Fibroblast of the aortic adventitia (primary cell): ENCODE measurements at regions not wholly inside any gene's neighbourhood (a gene's known extent, or its start where the extent isn't known, plus 50 kb on each side); places are given as distances from the start of the nearest gene placed in this dataset.
"Not testable (repeated sequence)": the region's sequence is repeated elsewhere in the genome, so short reads cannot be mapped to it uniquely, and the experiment has no call there.

Experiments
- DNase-seq: peaks from one replicate; pipeline ENCODE4 v3.0.0-alpha.2; 2010; ENCODE audit warnings: low read depth
- H3K4me3 ChIP-seq: 2 replicates; pipeline ENCODE4 v1.5.1; 2011; ENCODE audit warnings: low read depth, mild to moderate bottlenecking, control low read depth, low read length, moderate library complexity
- TF ChIP-seq, protein P1 (sequence below): IDR thresholded peaks from 2 replicates; pipeline ENCODE4 v1.5.1; 2011; ENCODE audit warnings: mild to moderate bottlenecking, low read length, control low read depth, inconsistent platforms; ENCODE audit not compliant: insufficient read depth

DNA sequence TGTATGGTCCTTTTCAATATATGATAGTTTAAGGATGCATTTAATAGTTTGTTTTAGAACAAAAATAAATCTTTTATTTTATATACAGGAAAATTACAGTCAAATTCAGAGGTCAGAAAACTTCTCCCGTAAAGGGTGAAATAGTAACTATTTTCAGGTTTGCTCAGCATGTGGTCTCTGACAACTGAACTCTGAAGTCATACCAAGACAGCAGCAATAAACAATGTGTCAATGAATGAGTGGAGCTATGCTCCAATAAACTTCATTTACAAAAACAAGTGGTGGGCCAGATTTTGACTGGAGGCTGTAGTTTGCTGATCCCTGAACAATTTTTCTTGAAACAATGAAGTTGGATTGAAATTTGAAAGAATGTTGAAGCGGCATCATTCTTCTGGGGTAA, 123.6 kb downstream of the ZNF248 start:
- H3K4me3 ChIP-seq: no peak overlapping the region
- TF ChIP-seq, protein P1, sequence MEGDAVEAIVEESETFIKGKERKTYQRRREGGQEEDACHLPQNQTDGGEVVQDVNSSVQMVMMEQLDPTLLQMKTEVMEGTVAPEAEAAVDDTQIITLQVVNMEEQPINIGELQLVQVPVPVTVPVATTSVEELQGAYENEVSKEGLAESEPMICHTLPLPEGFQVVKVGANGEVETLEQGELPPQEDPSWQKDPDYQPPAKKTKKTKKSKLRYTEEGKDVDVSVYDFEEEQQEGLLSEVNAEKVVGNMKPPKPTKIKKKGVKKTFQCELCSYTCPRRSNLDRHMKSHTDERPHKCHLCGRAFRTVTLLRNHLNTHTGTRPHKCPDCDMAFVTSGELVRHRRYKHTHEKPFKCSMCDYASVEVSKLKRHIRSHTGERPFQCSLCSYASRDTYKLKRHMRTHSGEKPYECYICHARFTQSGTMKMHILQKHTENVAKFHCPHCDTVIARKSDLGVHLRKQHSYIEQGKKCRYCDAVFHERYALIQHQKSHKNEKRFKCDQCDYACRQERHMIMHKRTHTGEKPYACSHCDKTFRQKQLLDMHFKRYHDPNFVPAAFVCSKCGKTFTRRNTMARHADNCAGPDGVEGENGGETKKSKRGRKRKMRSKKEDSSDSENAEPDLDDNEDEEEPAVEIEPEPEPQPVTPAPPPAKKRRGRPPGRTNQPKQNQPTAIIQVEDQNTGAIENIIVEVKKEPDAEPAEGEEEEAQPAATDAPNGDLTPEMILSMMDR: no peak
- no peak for DNase-seq

DNA sequence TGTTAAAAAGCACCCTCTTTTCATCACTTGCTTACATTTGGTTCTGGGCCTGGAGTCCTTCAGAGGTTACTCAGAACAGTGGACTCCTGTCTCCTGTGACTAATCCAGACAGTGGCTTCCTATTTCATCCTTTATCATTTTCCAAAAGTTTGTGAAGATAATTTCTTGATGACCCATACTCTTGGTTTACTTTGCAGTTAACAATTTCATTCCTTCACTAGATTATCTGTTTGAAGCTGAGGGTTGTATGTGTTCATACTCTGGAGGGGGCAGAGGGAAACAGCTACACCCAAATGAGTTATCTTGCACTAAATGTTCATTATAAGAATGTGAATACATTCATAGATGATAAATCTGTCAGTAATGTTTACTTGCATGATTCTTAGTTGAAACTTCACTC, 124.7 kb downstream of the ZNF248 start:
- TF ChIP-seq, protein P1: no peak
- no peak overlapping the region for H3K4me3 ChIP-seq
- DNase-seq: peak; percentile 19

DNA sequence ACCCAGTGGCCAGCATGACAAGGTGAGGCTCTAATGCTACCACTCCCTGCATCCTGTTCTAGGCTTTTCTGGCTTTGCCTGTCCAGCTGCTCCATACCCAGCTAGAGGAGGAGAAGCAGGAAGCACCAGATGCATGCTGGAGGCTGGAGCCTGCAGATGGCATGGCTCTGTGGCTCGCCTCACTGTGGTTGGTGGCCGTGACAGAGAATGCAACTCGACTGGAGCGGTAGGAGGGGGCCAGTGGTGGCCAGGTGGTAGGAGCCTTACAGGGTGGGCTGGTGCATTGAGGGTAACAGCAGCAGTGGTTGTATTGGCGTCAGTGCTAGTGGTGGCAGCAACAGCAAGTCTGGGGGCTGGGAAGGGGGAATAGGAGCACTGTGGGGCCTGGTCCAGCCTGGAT, 128.6 kb downstream of the ZNF248 start:
- TF ChIP-seq, protein P1: no peak
- no peak for DNase-seq
- no peak overlapping the region for H3K4me3 ChIP-seq

DNA sequence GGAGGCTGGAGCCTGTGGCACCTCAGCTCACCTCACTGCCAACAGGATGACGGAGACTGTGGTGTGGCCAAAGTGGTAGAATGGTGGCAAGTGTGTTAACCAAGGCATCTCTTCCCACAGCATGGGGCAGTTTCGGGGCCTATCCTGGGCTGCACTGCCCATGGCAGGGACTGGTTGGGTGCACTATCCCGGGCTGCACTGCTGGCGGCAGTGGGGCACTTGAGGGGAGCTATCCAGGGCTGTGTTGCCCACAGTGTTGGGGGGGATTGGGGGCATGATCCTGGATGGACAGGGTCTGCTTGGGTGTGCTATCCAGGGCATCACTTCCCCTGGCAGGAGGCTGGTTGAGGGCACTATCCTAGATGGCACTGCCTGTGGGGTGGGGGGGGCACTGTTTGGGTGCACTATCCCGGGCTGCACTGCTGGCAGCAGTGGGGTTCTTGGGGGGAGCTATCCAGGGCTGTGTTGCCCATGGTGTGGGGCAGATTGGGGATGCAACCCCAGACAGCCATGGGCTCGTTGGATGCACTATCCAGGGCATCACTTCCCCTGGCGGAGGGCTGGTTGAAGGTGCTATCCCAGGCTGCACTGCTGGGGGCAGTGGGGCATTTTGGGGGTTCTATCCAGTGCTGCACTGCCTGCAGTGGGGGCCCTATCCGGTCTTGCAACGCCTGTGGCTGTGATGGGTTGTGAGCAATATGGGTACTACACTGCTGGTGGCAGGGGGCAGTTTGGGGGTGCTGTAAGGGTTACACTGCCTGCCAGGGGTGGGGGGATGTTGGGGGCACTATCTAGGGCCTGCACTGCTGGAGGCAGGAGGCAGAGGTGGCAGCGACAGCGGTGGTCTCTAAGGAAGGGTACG, 129.7 kb downstream of the ZNF248 start:
- H3K4me3 ChIP-seq: no peak overlapping the region
- TF ChIP-seq, protein P1: no peak
- DNase-seq: no peak

DNA sequence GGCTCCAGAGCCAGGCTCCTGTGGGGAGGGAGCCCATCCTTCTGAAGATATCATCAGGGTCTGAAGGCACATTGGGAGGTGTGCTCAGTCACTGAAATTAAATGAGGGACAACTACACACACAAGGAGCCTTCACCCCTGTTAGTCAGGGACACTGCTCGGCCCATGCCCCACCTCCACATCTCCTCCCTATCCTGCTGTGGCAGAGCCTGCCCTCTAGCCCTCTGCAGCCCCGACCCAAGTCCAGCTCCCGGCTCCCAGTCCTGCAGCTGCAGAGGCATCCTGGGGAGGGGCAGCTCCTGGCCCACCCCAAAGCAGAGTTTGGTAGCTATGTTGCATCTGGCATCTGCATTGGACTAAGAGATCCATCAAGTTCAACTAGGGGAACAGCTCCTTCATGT, 136.3 kb downstream of the ZNF248 start:
- TF ChIP-seq, protein P1: no peak
- DNase-seq: no peak
- H3K4me3 ChIP-seq: no peak overlapping the region

DNA sequence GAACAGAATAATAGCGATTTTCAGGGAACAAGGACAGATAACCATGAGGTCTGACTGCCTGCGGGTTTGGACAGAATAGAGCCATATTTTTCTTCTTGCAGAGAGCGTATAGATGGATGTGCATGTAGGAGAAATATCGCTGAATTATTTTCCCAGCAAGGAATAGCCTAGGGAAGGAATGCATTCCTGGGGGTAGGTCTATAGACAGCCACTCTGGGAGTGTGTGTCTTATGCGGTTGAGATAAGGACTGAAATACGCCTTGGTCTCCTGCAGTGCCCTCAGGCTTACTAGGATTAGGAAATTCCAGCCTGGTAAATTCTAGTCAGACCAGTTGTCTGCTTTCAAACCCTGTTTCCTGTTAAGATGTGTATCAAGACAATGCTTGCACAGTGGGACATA, 139.3 kb downstream of the ZNF248 start:
- not testable (repeated sequence) for H3K4me3 ChIP-seq, DNase-seq

DNA sequence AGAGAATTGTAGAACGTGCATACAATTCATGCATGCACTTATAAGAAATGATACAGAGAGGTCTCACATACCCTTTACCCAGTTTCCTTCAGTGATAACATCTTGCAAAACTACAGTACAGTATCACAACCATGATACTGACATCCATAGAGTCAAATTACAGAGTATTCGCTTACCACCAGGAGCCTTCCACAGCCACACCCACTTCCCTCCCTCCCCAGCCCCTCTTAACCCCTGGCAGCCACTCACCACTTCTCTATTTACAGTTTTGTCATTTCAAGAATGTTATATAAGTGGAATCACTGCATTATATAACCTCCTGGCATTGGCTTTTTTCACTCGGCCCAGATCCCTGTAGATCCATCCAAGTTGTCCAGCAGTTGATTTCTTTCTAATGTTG, 143.8 kb downstream of the ZNF248 start:
- TF ChIP-seq, protein P1: no peak
- DNase-seq: peak; percentile 2
- H3K4me3 ChIP-seq: no peak overlapping the region
